ENCODE measurements at regions not wholly inside any gene's neighbourhood (a gene's known extent, or its start where the extent isn't known, plus 50 kb on each side); places are given as distances from the start of the nearest gene placed in this dataset.

DNA sequence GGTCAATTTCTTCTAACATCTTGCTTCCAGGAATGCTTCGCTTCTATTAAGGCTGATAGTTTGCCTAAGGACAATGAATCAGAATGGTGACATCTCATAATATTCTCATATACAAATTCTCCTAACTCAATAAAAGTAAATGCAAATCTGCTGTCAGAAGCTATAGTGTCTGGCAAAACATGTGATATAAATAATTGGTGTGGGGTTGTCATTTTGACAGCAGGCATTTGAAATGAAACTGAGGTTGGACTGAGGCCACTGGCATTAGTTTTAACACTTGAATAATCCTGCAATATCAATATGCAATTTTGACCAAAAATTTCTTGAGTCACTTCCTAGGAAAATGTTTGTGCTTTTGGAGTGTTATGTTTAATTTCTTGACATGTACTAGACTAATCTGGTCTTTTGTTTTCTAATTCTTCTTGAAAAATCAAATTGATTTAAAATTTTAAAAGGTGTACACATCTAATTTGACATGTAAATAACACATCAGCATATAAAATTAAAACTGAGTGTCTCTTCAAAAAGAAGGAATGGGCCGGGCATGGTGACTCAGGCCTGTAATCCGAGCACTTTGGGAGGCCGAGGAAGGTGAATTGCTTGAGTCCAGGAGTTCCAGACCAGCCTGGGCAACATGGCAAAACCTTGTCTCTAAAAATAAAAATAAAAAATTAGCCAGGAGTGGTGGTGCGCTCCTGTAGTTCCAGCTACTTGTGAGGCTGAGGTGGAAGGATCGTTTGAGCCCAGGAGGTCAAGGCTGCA, 92.3 kb upstream of the BTG1 start:
- no peak for TF ChIP-seq POLR2A (IDR thresholded peaks at IDR 0.05)
- TF ChIP-seq, protein P1, sequence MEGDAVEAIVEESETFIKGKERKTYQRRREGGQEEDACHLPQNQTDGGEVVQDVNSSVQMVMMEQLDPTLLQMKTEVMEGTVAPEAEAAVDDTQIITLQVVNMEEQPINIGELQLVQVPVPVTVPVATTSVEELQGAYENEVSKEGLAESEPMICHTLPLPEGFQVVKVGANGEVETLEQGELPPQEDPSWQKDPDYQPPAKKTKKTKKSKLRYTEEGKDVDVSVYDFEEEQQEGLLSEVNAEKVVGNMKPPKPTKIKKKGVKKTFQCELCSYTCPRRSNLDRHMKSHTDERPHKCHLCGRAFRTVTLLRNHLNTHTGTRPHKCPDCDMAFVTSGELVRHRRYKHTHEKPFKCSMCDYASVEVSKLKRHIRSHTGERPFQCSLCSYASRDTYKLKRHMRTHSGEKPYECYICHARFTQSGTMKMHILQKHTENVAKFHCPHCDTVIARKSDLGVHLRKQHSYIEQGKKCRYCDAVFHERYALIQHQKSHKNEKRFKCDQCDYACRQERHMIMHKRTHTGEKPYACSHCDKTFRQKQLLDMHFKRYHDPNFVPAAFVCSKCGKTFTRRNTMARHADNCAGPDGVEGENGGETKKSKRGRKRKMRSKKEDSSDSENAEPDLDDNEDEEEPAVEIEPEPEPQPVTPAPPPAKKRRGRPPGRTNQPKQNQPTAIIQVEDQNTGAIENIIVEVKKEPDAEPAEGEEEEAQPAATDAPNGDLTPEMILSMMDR (IDR thresholded peaks at IDR 0.05) = no peak

All from heart left ventricle (tissue), 13 donors.